GM12878 (cell line): ENCODE measurements at regions not wholly inside any gene's neighbourhood (a gene's known extent, or its start where the extent isn't known, plus 50 kb on each side); places are given as distances from the start of the nearest gene placed in this dataset.
"Not testable (repeated sequence)": the region's sequence is repeated elsewhere in the genome, so short reads cannot be mapped to it uniquely, and the experiment has no call there.

Experiments
- ATAC-seq: fragments of 200-7000 bp; cut with Tn5 transposase; 3 replicates; pipeline ENCODE4 v1.9.1; 2020; ENCODE audit warnings: mild to moderate bottlenecking, moderate library complexity
- BruUV-seq: library from RNA; stranded (reverse); fragments of 400-500 nt; replicated peaks from 2 replicates; lab custom pipeline; 2021; lab: Mats Ljungman, UMichigan
- CTCF ChIA-PET: fragments of 300-600 bp; sonication (Branson Sonifier 250); formaldehyde crosslinking; extraction: SDS; loops from one replicate; lab custom pipeline; 2021; ENCODE audit warnings: inconsistent platforms; lab: Yijun Ruan, JAX
- POLR2A ChIA-PET: fragments of 350-600 bp; formaldehyde crosslinking; extraction: SDS; loops from one replicate; lab custom pipeline; 2021; ENCODE audit warnings: inconsistent platforms; lab: Charles Lee
- RAD21 ChIA-PET: fragments of 300-600 bp; sonication (Branson Sonifier 250); formaldehyde crosslinking; loops from one replicate; lab custom pipeline; 2023; ENCODE audit warnings: antibody characterized with exemption; ENCODE audit not compliant: unreplicated experiment; lab: Charles Lee
- SMC1A ChIA-PET: fragments of 300-600 bp; sonication (Branson Sonifier 250); formaldehyde crosslinking; loops from one replicate; lab custom pipeline; 2023; ENCODE audit not compliant: unreplicated experiment, uncharacterized antibody; lab: Charles Lee
- DNase-seq: peaks from one replicate; pipeline ENCODE4 v3.0.0-alpha.2; 2011; ENCODE audit warnings: low read depth, low spot score
- FAIRE-seq: peaks from 3 replicates; lab custom pipeline; 2011; peaks lifted over from hg19 to GRCh38; lab: Jason Lieb, UNC
- H2AFZ ChIP-seq: 2 replicates; pipeline ENCODE4 v1.6.0; 2011; ENCODE audit warnings: low read depth, low read length, control low read depth; ENCODE audit not compliant: control insufficient read depth
- H3K27ac ChIP-seq: 2 replicates; pipeline ENCODE4 v1.5.1; 2011; ENCODE audit warnings: control low read depth; ENCODE audit not compliant: control insufficient read depth, insufficient read depth
- H3K27me3 ChIP-seq, 2 experiments: replicated peaks in 1 of 2; 2 replicates each; pipeline versions ENCODE4 v1.6.0 to v1.6.1; 2011; ENCODE audit warnings: low read length in 1 of 2; ENCODE audit not compliant: control insufficient read depth in 2 of 2, insufficient read depth in 2 of 2
- H3K36me3 ChIP-seq, 2 experiments: 2 replicates each; pipeline ENCODE4 v1.5.1; 2011; ENCODE audit warnings: low read length in 1 of 2; ENCODE audit not compliant: control insufficient read depth in 2 of 2, insufficient read depth in 2 of 2
- H3K4me1 ChIP-seq: 2 replicates; pipeline ENCODE4 v1.6.1; 2011; ENCODE audit warnings: mild to moderate bottlenecking, low read length, moderate library complexity, mixed read lengths; ENCODE audit not compliant: control insufficient read depth, insufficient read depth
- H3K4me2 ChIP-seq: 2 replicates; pipeline ENCODE4 v1.6.0; 2011; ENCODE audit warnings: control low read depth; ENCODE audit not compliant: control insufficient read depth, insufficient read depth
- H3K4me3 ChIP-seq: fragments of 200-600 bp; sonication (generic); 2 replicates; pipeline ENCODE4 v1.5.1; 2016
- H3K79me2 ChIP-seq: 2 replicates; pipeline ENCODE4 v1.6.0; 2011; ENCODE audit warnings: low read length; ENCODE audit not compliant: control insufficient read depth, insufficient read depth
- H3K9ac ChIP-seq: 2 replicates; pipeline ENCODE4 v1.8.0; 2011; ENCODE audit warnings: low read length, control low read depth, mixed read lengths; ENCODE audit not compliant: control insufficient read depth, insufficient read depth
- H3K9me3 ChIP-seq: replicated peaks from 3 replicates; pipeline ENCODE4 v1.5.1; 2011; ENCODE audit warnings: mild to moderate bottlenecking, low read length; ENCODE audit not compliant: control insufficient read depth, insufficient read depth
- H4K20me1 ChIP-seq: 2 replicates; pipeline ENCODE4 v1.6.0; 2011; ENCODE audit not compliant: control insufficient read depth, insufficient read depth
- CEBPB ChIP-seq, 2 experiments: fragments of 150-350 bp in 1 of 2; IDR thresholded peaks; 2 replicates each; pipeline ENCODE4 v1.6.1; 2012 to 2014; ENCODE audit warnings: low read depth in 2 of 2, low read length in 2 of 2, borderline replicate concordance in 1 of 2, inconsistent platforms in 1 of 2
- NFYA ChIP-seq: IDR thresholded peaks from 2 replicates; pipeline ENCODE4 v1.6.1; 2011; ENCODE audit warnings: low read depth, mild to moderate bottlenecking, low read length, improper control_type of control experiment, borderline replicate concordance
- RB1 ChIP-seq: fragments of 450-650 bp; formaldehyde crosslinking; IDR thresholded peaks from 2 replicates; pipeline ENCODE4 v1.6.1; 2017; ENCODE audit warnings: mild to moderate bottlenecking, borderline replicate concordance
- RFX5 ChIP-seq: IDR thresholded peaks from 2 replicates; pipeline ENCODE4 v1.6.1; 2011; ENCODE audit warnings: low read depth, low read length, improper control_type of control experiment
- SPI1 ChIP-seq: IDR thresholded peaks from 2 replicates; pipeline ENCODE4 v1.6.1; 2011; ENCODE audit warnings: low read depth, mild to moderate bottlenecking, low read length, moderate library complexity, borderline replicate concordance; ENCODE audit not compliant: insufficient read depth
- WGBS: methylation state at CpG from one replicate; pipeline ENCODE4 v1.1.6; 2016; ENCODE audit warnings: low lambda C conversion rate; ENCODE audit not compliant: insufficient replicate concordance, insufficient coverage; ENCODE audit errors: missing lambda C conversion rate; 5-methylcytosine and 5-hydroxymethylcytosine counted together
- in situ Hi-C: fragments of 300-500 bp; cut with MboI; formaldehyde crosslinking; loops from 9 replicates; pipeline ENCODE4 v1.14.3; 2018; ENCODE audit warnings: mixed read lengths
- intact Hi-C: fragments of 100-400 bp; cut with micrococcal nuclease; formaldehyde crosslinking; loops from one replicate; pipeline ENCODE4 v1.14.2; 2022; ENCODE audit not compliant: unreplicated experiment
- TF ChIP-seq, protein P1 (sequence below): fragments of 150-350 bp; IDR thresholded peaks from 2 replicates; pipeline ENCODE4 v1.6.1; 2014; ENCODE audit warnings: mild to moderate bottlenecking, low read depth, low read length

DNA sequence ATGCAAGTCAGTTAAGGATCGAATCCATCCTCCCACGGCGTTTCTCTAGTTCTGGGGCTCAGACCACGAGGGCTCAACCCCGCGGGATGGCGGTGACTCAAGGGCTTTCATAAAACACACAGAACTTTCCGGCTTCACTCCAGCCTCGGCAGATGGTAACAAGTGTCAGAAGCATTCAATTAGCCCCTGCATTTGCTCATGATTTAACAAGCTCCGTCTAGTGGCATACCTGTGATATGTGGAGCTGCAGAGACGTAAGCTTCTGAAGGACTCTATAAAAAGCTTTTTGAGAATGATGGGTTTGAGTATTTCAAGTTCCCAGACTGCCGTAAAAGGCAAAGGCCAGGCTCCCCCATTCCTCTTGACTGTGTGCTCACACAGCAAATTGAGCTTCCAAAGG lies 91.3 kb upstream of the SEC14L1 start (continued):
- TF ChIP-seq CEBPB (IDR thresholded peaks at IDR 0.05; ENCODE audit: borderline replicate concordance in 1 of 2, low read depth in 2 of 2, low read length in 2 of 2) (no peak), SPI1 (no peak), NFYA (no peak), RFX5 (no peak), RB1 (no peak)
- TF ChIP-seq, protein P1, sequence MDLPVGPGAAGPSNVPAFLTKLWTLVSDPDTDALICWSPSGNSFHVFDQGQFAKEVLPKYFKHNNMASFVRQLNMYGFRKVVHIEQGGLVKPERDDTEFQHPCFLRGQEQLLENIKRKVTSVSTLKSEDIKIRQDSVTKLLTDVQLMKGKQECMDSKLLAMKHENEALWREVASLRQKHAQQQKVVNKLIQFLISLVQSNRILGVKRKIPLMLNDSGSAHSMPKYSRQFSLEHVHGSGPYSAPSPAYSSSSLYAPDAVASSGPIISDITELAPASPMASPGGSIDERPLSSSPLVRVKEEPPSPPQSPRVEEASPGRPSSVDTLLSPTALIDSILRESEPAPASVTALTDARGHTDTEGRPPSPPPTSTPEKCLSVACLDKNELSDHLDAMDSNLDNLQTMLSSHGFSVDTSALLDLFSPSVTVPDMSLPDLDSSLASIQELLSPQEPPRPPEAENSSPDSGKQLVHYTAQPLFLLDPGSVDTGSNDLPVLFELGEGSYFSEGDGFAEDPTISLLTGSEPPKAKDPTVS, result no peak

DNA sequence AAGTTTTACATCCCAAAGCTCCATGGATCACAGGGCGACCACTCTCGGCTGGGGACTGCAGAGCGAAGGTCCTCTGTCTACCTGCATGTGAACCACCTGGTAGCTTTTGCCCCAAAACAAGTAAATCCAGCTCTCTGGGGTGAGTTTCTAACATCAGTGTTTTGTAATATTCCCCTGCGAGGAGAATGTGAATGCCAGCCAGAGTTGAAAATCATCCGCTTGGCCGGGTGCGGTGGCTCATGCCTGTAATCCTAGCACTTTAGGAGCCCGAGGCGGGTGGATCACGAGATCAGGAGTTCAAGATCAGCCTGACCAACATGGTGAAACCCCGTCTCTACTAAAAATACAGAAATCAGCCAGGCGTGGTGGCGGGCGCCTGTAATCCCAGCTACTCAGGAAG lies 89.9 kb upstream of the SEC14L1 start:
- H3K9ac ChIP-seq, intact Hi-C loops, H3K9me3 ChIP-seq, H2AFZ ChIP-seq, DNase-seq, H3K4me2 ChIP-seq, H3K27me3 ChIP-seq, BruUV-seq, POLR2A ChIA-PET, H3K4me1 ChIP-seq, H3K4me3 ChIP-seq, ATAC-seq, FAIRE-seq, H3K36me3 ChIP-seq, H3K27ac ChIP-seq, H3K79me2 ChIP-seq, in situ Hi-C loops, SMC1A ChIA-PET, H4K20me1 ChIP-seq: not testable (repeated sequence)
- ChIA-PET CTCF (interaction anchor here (1.3 to 1.7 kb wide), 2 partner anchors 180 to 183 kb away, joined by 3 to 4 read pairs; partner anchors contain the start of gene MGAT5B), RAD21 (interaction anchor here (1.1 kb wide), 1 partner anchor 183 kb away, joined by 3 read pairs; the partner anchor contains the start of gene MGAT5B)
- 51% methylated on average over 14 of the region's 14 CpGs for WGBS
